PC-9 (cell line): ENCODE measurements at regions not wholly inside any gene's neighbourhood (a gene's known extent, or its start where the extent isn't known, plus 50 kb on each side); places are given as distances from the start of the nearest gene placed in this dataset.

Experiments
- BruUV-seq: library from RNA; stranded (reverse); fragments of 400-500 nt; replicated peaks from 2 replicates; lab custom pipeline; 2021; lab: Mats Ljungman, UMichigan
- CTCF ChIA-PET: fragments of 300-600 bp; sonication (Branson Sonifier 250); formaldehyde crosslinking; loops from one replicate; lab custom pipeline; 2022; ENCODE audit warnings: antibody characterized with exemption; lab: Charles Lee
- POLR2A ChIA-PET: fragments of 300-600 bp; sonication (Branson Sonifier 250); formaldehyde crosslinking; loops from one replicate; lab custom pipeline; 2022; ENCODE audit warnings: antibody characterized with exemption; ENCODE audit not compliant: unreplicated experiment; lab: Charles Lee
- DNase-seq, 2 experiments: peaks; one replicate each; pipeline versions ENCODE4 v3.0.0 to v3.0.0-alpha.2; 2015 to 2022; ENCODE audit warnings: mixed read lengths in 1 of 2
- H2AFZ ChIP-seq: fragments of 200-600 bp; sonication (generic); 2 replicates; pipeline ENCODE4 v1.8.1; 2017; ENCODE audit warnings: antibody characterized with exemption
- H3F3A ChIP-seq: fragments of 200-600 bp; sonication (generic); 2 replicates; pipeline ENCODE4 v1.8.1; 2017; ENCODE audit warnings: antibody characterized with exemption, mild to moderate bottlenecking, low read depth; ENCODE audit not compliant: insufficient read depth
- H3K27ac ChIP-seq: fragments of 200-600 bp; sonication (generic); 2 replicates; pipeline ENCODE4 v1.6.1; 2016; ENCODE audit warnings: mixed run types
- H3K27me3 ChIP-seq: fragments of 200-600 bp; sonication (generic); 2 replicates; pipeline ENCODE4 v1.6.1; 2016; ENCODE audit warnings: low read depth, mixed run types; ENCODE audit not compliant: insufficient read depth
- H3K36me3 ChIP-seq: fragments of 200-600 bp; sonication (generic); 2 replicates; pipeline ENCODE4 v1.6.1; 2016; ENCODE audit warnings: low read depth, mixed run types
- H3K4me1 ChIP-seq: fragments of 200-600 bp; sonication (generic); replicated peaks from 2 replicates; pipeline ENCODE4 v1.6.1; 2016; ENCODE audit warnings: mixed run types; ENCODE audit not compliant: insufficient read depth
- H3K4me2 ChIP-seq: fragments of 200-600 bp; sonication (generic); 2 replicates; pipeline ENCODE4 v1.6.1; 2017; ENCODE audit warnings: mixed run types
- H3K4me3 ChIP-seq: fragments of 200-600 bp; sonication (generic); 2 replicates; pipeline ENCODE4 v1.6.1; 2016; ENCODE audit warnings: mixed run types
- H3K79me2 ChIP-seq: fragments of 200-600 bp; sonication (generic); 2 replicates; pipeline ENCODE4 v1.6.1; 2017; ENCODE audit warnings: low read depth, mixed run types
- H3K9me2 ChIP-seq: fragments of 200-600 bp; sonication (generic); 2 replicates; pipeline ENCODE4 v1.8.1; 2017; ENCODE audit warnings: mild to moderate bottlenecking; ENCODE audit not compliant: insufficient read depth
- H3K9me3 ChIP-seq: fragments of 200-600 bp; sonication (generic); 2 replicates; pipeline ENCODE4 v1.8.1; 2016; ENCODE audit warnings: low read depth; ENCODE audit not compliant: insufficient read depth
- H4K20me1 ChIP-seq: fragments of 200-600 bp; sonication (generic); 2 replicates; pipeline ENCODE4 v1.8.1; 2017; ENCODE audit not compliant: insufficient read depth
- CTCF ChIP-seq: fragments of 200-600 bp; sonication (generic); conservative IDR thresholded peaks from 2 replicates; pipeline ENCODE4 v1.6.1; 2017; ENCODE audit warnings: mixed run types, antibody characterized with exemption, mild to moderate bottlenecking, moderate library complexity
- EZH2 ChIP-seq: fragments of 200-600 bp; sonication (generic); IDR thresholded peaks from 2 replicates; pipeline ENCODE4 v1.8.0; 2017; ENCODE audit warnings: antibody characterized with exemption, low read depth
- intact Hi-C: fragments of 100-400 bp; cut with micrococcal nuclease; formaldehyde crosslinking; loops from one replicate; pipeline ENCODE4 v1.10.0; 2022; ENCODE audit not compliant: unreplicated experiment

GRCh38 chr13:110780422-110780821, 66.9 kb downstream of the ING1 start:
- TF ChIP-seq EZH2, result no peak
- TF ChIP-seq CTCF, result no peak
- Histone ChIP-seq H3K4me3 (no peak overlapping the region), H3K27ac (no peak overlapping the region), H3K27me3 (peaks cover 23% of the 10 kb centered on the region), H3K4me1 (no peaks in the 10 kb centered on the region), H3K9me3 (peaks cover 9% of the 10 kb centered on the region; the same call in 1 of the 2 replicates), H3K79me2 (no peaks in the 10 kb centered on the region), H3K4me2 (no peak overlapping the region), H4K20me1 (no peaks in the 10 kb centered on the region), H3K9me2 (no peaks in the 10 kb centered on the region), H3F3A (no peaks in the 10 kb centered on the region), H3K36me3 (no peaks in the 10 kb centered on the region), H2AFZ (no peak overlapping the region)
- ChIA-PET POLR2A (no interaction called here), CTCF (no interaction called here)
- BruUV-seq, result no TSS peak
- intact Hi-C loops, result no loop called here
- DNase-seq, result no peak

- H3K4me3 ChIP-seq, result no peak overlapping the region
- ChIA-PET CTCF (no interaction called here), POLR2A (no interaction called here)
- no peaks in the 10 kb centered on the region for H3K9me2 ChIP-seq
- intact Hi-C loops, result no loop called here
- H3K36me3 ChIP-seq, result no peaks in the 10 kb centered on the region
- H3K4me2 ChIP-seq, result no peak overlapping the region
- H4K20me1 ChIP-seq, result no peaks in the 10 kb centered on the region
- no TSS peak for BruUV-seq
- DNase-seq, result no peak
- no peak overlapping the region for H3K27ac ChIP-seq
- H3K79me2 ChIP-seq, result no peaks in the 10 kb centered on the region
- no peak for TF ChIP-seq EZH2
- no peak for TF ChIP-seq CTCF
- H3K27me3 ChIP-seq, result peaks cover 41% of the 10 kb centered on the region
- H3K4me1 ChIP-seq, result no peaks in the 10 kb centered on the region
- H2AFZ ChIP-seq, result no peak overlapping the region
- peaks cover 9% of the 10 kb centered on the region; the same call in 1 of the 2 replicates for H3K9me3 ChIP-seq
- no peaks in the 10 kb centered on the region for H3F3A ChIP-seq
Measured at GRCh38 chr13:110782185-110782584, 68.7 kb downstream of the ING1 start.

- no peak overlapping the region for H2AFZ ChIP-seq
- H3F3A ChIP-seq, result no peaks in the 10 kb centered on the region
- no peaks in the 10 kb centered on the region for H3K9me2 ChIP-seq
- POLR2A ChIA-PET, result no interaction called here
- CTCF ChIA-PET, result no interaction called here
- intact Hi-C loops, result no loop called here
- H3K79me2 ChIP-seq, result no peaks in the 10 kb centered on the region
- no peaks in the 10 kb centered on the region for H3K36me3 ChIP-seq
- no peaks in the 10 kb centered on the region for H3K4me1 ChIP-seq
- BruUV-seq, result no TSS peak
- no peak overlapping the region for H3K4me2 ChIP-seq
- DNase-seq, result no peak
- H3K27me3 ChIP-seq, result peaks cover 41% of the 10 kb centered on the region
- H3K9me3 ChIP-seq, result peaks cover 9% of the 10 kb centered on the region; the same call in 1 of the 2 replicates
- H4K20me1 ChIP-seq, result no peaks in the 10 kb centered on the region
- H3K27ac ChIP-seq, result no peak overlapping the region
- TF ChIP-seq CTCF, result no peak
- TF ChIP-seq EZH2, result no peak
- no peak overlapping the region for H3K4me3 ChIP-seq
Measured at GRCh38 chr13:110784704-110785103, 71.2 kb downstream of the ING1 start.
